ENCODE measurements at regions not wholly inside any gene's neighbourhood (a gene's known extent, or its start where the extent isn't known, plus 50 kb on each side); places are given as distances from the start of the nearest gene placed in this dataset.
A peak's percentile ranks its signal among the peaks of the same experiment; 100 is the strongest.

- DNase-seq, result no peak
- TF ChIP-seq NFIC (IDR thresholded peaks at IDR 0.05; ENCODE audit: borderline replicate concordance), result no peak
- no peak for TF ChIP-seq GATA2 (CRISPR knock-in tag; IDR thresholded peaks at IDR 0.05)
- TF ChIP-seq, protein P1, sequence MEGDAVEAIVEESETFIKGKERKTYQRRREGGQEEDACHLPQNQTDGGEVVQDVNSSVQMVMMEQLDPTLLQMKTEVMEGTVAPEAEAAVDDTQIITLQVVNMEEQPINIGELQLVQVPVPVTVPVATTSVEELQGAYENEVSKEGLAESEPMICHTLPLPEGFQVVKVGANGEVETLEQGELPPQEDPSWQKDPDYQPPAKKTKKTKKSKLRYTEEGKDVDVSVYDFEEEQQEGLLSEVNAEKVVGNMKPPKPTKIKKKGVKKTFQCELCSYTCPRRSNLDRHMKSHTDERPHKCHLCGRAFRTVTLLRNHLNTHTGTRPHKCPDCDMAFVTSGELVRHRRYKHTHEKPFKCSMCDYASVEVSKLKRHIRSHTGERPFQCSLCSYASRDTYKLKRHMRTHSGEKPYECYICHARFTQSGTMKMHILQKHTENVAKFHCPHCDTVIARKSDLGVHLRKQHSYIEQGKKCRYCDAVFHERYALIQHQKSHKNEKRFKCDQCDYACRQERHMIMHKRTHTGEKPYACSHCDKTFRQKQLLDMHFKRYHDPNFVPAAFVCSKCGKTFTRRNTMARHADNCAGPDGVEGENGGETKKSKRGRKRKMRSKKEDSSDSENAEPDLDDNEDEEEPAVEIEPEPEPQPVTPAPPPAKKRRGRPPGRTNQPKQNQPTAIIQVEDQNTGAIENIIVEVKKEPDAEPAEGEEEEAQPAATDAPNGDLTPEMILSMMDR (IDR thresholded peaks at IDR 0.05), result no peak
- TF ChIP-seq RXRA (IDR thresholded peaks at IDR 0.05; ENCODE audit: borderline replicate concordance, low read depth), result no peak
- no peak for TF ChIP-seq YY1 (IDR thresholded peaks at IDR 0.05; ENCODE audit: low read depth)
- no peak for TF ChIP-seq GABPA (IDR thresholded peaks at IDR 0.05; ENCODE audit: low read depth)
- TF ChIP-seq MXI1 (IDR thresholded peaks at IDR 0.05; ENCODE audit: low read depth, low read length), result no peak
- TF ChIP-seq, protein P2, sequence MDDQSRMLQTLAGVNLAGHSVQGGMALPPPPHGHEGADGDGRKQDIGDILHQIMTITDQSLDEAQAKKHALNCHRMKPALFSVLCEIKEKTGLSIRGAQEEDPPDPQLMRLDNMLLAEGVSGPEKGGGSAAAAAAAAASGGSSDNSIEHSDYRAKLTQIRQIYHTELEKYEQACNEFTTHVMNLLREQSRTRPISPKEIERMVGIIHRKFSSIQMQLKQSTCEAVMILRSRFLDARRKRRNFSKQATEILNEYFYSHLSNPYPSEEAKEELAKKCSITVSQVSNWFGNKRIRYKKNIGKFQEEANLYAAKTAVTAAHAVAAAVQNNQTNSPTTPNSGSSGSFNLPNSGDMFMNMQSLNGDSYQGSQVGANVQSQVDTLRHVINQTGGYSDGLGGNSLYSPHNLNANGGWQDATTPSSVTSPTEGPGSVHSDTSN (IDR thresholded peaks at IDR 0.05), result no peak
- TF ChIP-seq CHD2 (IDR thresholded peaks at IDR 0.05; ENCODE audit: low read length, partially characterized antibody), result no peak
- TF ChIP-seq TAF1 (IDR thresholded peaks at IDR 0.05; ENCODE audit: borderline replicate concordance, low read depth, low read length), result no peak
- TF ChIP-seq, protein P3, sequence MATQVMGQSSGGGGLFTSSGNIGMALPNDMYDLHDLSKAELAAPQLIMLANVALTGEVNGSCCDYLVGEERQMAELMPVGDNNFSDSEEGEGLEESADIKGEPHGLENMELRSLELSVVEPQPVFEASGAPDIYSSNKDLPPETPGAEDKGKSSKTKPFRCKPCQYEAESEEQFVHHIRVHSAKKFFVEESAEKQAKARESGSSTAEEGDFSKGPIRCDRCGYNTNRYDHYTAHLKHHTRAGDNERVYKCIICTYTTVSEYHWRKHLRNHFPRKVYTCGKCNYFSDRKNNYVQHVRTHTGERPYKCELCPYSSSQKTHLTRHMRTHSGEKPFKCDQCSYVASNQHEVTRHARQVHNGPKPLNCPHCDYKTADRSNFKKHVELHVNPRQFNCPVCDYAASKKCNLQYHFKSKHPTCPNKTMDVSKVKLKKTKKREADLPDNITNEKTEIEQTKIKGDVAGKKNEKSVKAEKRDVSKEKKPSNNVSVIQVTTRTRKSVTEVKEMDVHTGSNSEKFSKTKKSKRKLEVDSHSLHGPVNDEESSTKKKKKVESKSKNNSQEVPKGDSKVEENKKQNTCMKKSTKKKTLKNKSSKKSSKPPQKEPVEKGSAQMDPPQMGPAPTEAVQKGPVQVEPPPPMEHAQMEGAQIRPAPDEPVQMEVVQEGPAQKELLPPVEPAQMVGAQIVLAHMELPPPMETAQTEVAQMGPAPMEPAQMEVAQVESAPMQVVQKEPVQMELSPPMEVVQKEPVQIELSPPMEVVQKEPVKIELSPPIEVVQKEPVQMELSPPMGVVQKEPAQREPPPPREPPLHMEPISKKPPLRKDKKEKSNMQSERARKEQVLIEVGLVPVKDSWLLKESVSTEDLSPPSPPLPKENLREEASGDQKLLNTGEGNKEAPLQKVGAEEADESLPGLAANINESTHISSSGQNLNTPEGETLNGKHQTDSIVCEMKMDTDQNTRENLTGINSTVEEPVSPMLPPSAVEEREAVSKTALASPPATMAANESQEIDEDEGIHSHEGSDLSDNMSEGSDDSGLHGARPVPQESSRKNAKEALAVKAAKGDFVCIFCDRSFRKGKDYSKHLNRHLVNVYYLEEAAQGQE (IDR thresholded peaks at IDR 0.05; ENCODE audit: low read depth, low read length), result no peak
- TF ChIP-seq POLR2AphosphoS5 (IDR thresholded peaks at IDR 0.05; ENCODE audit: low read depth, low read length), result no peak
- TF ChIP-seq EZH2phosphoT487 (IDR thresholded peaks at IDR 0.05; ENCODE audit: borderline replicate concordance, low read depth), result no peak
- TF ChIP-seq EP300 (IDR thresholded peaks at IDR 0.05; ENCODE audit: borderline replicate concordance in 1 of 2, low read depth in 1 of 2, low read length in 1 of 2), result peak in 1 of 2 experiments; percentile 61; a peak in 1 of 4 replicates
- TF ChIP-seq FOXJ3 (CRISPR knock-in tag; IDR thresholded peaks at IDR 0.05), result no peak
- no peak for TF ChIP-seq RCOR1 (IDR thresholded peaks at IDR 0.05; ENCODE audit: low read length)
- TF ChIP-seq SIN3A (IDR thresholded peaks at IDR 0.05; ENCODE audit: borderline replicate concordance, low read depth, low read length), result no peak
- TF ChIP-seq IRF3 (IDR thresholded peaks at IDR 0.05; ENCODE audit: low read depth, low read length), result no peak
- TF ChIP-seq FOSL2 (IDR thresholded peaks at IDR 0.05; ENCODE audit: borderline replicate concordance, low read depth), result peak; percentile 34; the same call in 1 of the 2 replicates
- no peak for TF ChIP-seq ZBTB33 (IDR thresholded peaks at IDR 0.05; ENCODE audit: borderline replicate concordance, low read depth)
Observed at GRCh38 chr5:56328753-56329560, 95.8 kb upstream of the ANKRD55 start.

More at GRCh38 chr5:56328753-56329560, 95.8 kb upstream of the ANKRD55 start:
- H3F3A ChIP-seq (replicated peaks; ENCODE audit: insufficient read depth), result no peaks in the 10 kb centered on the region
- peak overlapping the region; percentile 37 to 95 for H3K27ac ChIP-seq (ENCODE audit: low read depth in 2 of 2, low read length in 1 of 2)
- H3K27me3 ChIP-seq (ENCODE audit: insufficient read depth), result no peaks in the 10 kb centered on the region
- H3K4me1 ChIP-seq (ENCODE audit: control insufficient read depth in 1 of 2, insufficient read depth in 2 of 2, low read depth in 1 of 2, low read length in 1 of 2), result peaks cover 12 to 46% of the 10 kb centered on the region in 2 experiments; a peak in 2 of 4 replicates
- H3K9ac ChIP-seq, result no peak overlapping the region
- WGBS (ENCODE audit: low lambda C conversion rate), result 44% methylated on average over 3 of the region's 3 CpGs
- H3K9me3 ChIP-seq, result 0 out of 2 replicates have a peak, but pooled peaks cover 4% of the 10 kb centered on the region
- ChIA-PET POLR2A (interaction anchor here (0.7 kb wide), 1 partner anchor 486 kb away, joined by 3 read pairs; the partner anchor contains the start of gene MAP3K1), CTCF (interaction anchor here (0.8 to 1.0 kb wide), 3 partner anchors 8 to 58 kb away, joined by 3 to 5 read pairs (median 3); no protein-coding TSS in a partner anchor)
- no peaks in the 10 kb centered on the region for H3K36me3 ChIP-seq (replicated peaks in 1 of 2; ENCODE audit: control insufficient read depth in 1 of 2, insufficient read depth in 2 of 2, low read length in 1 of 2)
- peak overlapping the region; percentile 71 for H2AFZ ChIP-seq (ENCODE audit: low read depth)
- no peaks in the 10 kb centered on the region for H4K20me1 ChIP-seq (ENCODE audit: insufficient read depth)
- no peaks in the 10 kb centered on the region for H3K79me2 ChIP-seq (ENCODE audit: insufficient read depth)
- H3K4me2 ChIP-seq, result peak overlapping the region; percentile 13; the same call in 1 of the 2 replicates
- no peaks in the 10 kb centered on the region for H3K9me2 ChIP-seq
- H3K4me3 ChIP-seq (ENCODE audit: low read depth in 2 of 2, low read length in 1 of 2), result no peak overlapping the region
